ENCODE measurements at regions not wholly inside any gene's neighbourhood (a gene's known extent, or its start where the extent isn't known, plus 50 kb on each side); places are given as distances from the start of the nearest gene placed in this dataset.

- no peak for TF ChIP-seq POLR2A (IDR thresholded peaks at IDR 0.05; ENCODE audit: borderline replicate concordance, extremely low read depth, insufficient read depth, insufficient read length)
- no peak for TF ChIP-seq EZH2 (IDR thresholded peaks at IDR 0.05)
- no peak for TF ChIP-seq CTCF (IDR thresholded peaks at IDR 0.05 in 2 of 3, conservative IDR thresholded peaks at IDR 0.05 in 1 of 3; ENCODE audit: borderline replicate concordance in 1 of 3, insufficient read depth in 1 of 3, low read depth in 2 of 3, low read length in 2 of 3)
- no peak for TF ChIP-seq EGR1 (IDR thresholded peaks at IDR 0.05; ENCODE audit: low read depth)
- TF ChIP-seq CEBPB (IDR thresholded peaks at IDR 0.05; ENCODE audit: low read depth) = no peak
- TF ChIP-seq RAD21 (IDR thresholded peaks at IDR 0.05; ENCODE audit: low read depth) = no peak
- TF ChIP-seq POLR2AphosphoS5 (IDR thresholded peaks at IDR 0.05; ENCODE audit: low read depth, low read length) = no peak
- no peak for TF ChIP-seq ZNF274 (IDR thresholded peaks at IDR 0.05; ENCODE audit: low read depth, low read length)
- no peak for TF ChIP-seq MAX (IDR thresholded peaks at IDR 0.05)
- no peak for TF ChIP-seq YY1 (IDR thresholded peaks at IDR 0.05; ENCODE audit: extremely low read depth, insufficient replicate concordance, low read depth, low read length)
These were observed 134.4 kb upstream of the IER5L start for GRCh38 chr9:129312251-129313122.
